Liver (tissue), 8 donors: ENCODE measurements at regions not wholly inside any gene's neighbourhood (a gene's known extent, or its start where the extent isn't known, plus 50 kb on each side); places are given as distances from the start of the nearest gene placed in this dataset.

Experiments
- DNase-seq: peaks from one replicate; pipeline ENCODE4 v3.0.0-alpha.2; 2017; ENCODE audit warnings: low spot score
- H3K27ac ChIP-seq, 2 donors: one replicate each; pipeline ENCODE4 v1.7.0; 2013; ENCODE audit warnings: inconsistent platforms in 2 of 2, low read length in 2 of 2, control low read depth in 1 of 2, low read depth in 1 of 2, mild to moderate bottlenecking in 1 of 2
- H3K27me3 ChIP-seq, 4 donors: one replicate each; pipeline versions ENCODE4 v1.6.1 to v1.7.0; 2013; ENCODE audit warnings: low read length in 3 of 4, inconsistent platforms in 1 of 4, mild to moderate bottlenecking in 1 of 4, moderate library complexity in 1 of 4; ENCODE audit not compliant: control insufficient read depth in 4 of 4, insufficient read depth in 4 of 4
- H3K36me3 ChIP-seq, 4 donors: one replicate each; pipeline versions ENCODE4 v1.6.1 to v1.7.0; 2013; ENCODE audit warnings: low read length in 3 of 4, mild to moderate bottlenecking in 3 of 4, low read depth in 1 of 4, moderate library complexity in 1 of 4; ENCODE audit not compliant: control insufficient read depth in 4 of 4, insufficient read depth in 3 of 4
- H3K4me1 ChIP-seq, 4 donors: one replicate each; pipeline versions ENCODE4 v1.6.1 to v1.7.0; 2013; ENCODE audit warnings: low read length in 3 of 4, mild to moderate bottlenecking in 3 of 4, moderate library complexity in 1 of 4; ENCODE audit not compliant: control insufficient read depth in 4 of 4, insufficient read depth in 4 of 4
- H3K4me3 ChIP-seq, 3 donors: one replicate each; pipeline versions ENCODE4 v1.6.1 to v1.7.0; 2013; ENCODE audit warnings: low read length in 3 of 3, control low read depth in 1 of 3, low read depth in 1 of 3, mild to moderate bottlenecking in 1 of 3
- H3K9ac ChIP-seq, 2 donors: one replicate each; pipeline ENCODE4 v1.7.0; 2013; ENCODE audit warnings: low read length in 2 of 2, mild to moderate bottlenecking in 2 of 2, moderate library complexity in 2 of 2, control low read depth in 1 of 2, low read depth in 1 of 2
- H3K9me3 ChIP-seq, 4 donors: one replicate each; pipeline versions ENCODE4 v1.6.1 to v1.7.0; 2013; ENCODE audit warnings: low read length in 3 of 4; ENCODE audit not compliant: control insufficient read depth in 4 of 4
- ATF3 ChIP-seq: IDR thresholded peaks from 2 replicates; pipeline ENCODE4 v1.6.1; 2016; ENCODE audit warnings: antibody characterized with exemption
- EGR1 ChIP-seq, 2 donors: IDR thresholded peaks; 2 replicates each; pipeline ENCODE4 v1.6.1; 2016 to 2018; ENCODE audit warnings: antibody characterized with exemption in 2 of 2, low read depth in 2 of 2
- FOXA1 ChIP-seq: IDR thresholded peaks from 2 replicates; pipeline ENCODE4 v1.6.1; 2016; ENCODE audit warnings: antibody characterized with exemption
- FOXA2 ChIP-seq: IDR thresholded peaks from 2 replicates; pipeline ENCODE4 v1.6.1; 2016; ENCODE audit warnings: antibody characterized with exemption
- GABPA ChIP-seq, 2 donors: IDR thresholded peaks in 1 of 2; conservative IDR thresholded peaks in 1 of 2; 2 replicates each; pipeline ENCODE4 v1.6.1; 2016; ENCODE audit warnings: antibody characterized with exemption in 2 of 2, mild to moderate bottlenecking in 1 of 2, moderate library complexity in 1 of 2
- HNF4A ChIP-seq, 2 donors: conservative IDR thresholded peaks; 2 replicates each; pipeline ENCODE4 v1.6.1; 2016; ENCODE audit warnings: antibody characterized with exemption in 2 of 2, mild to moderate bottlenecking in 2 of 2
- HNF4G ChIP-seq: IDR thresholded peaks from 2 replicates; pipeline ENCODE4 v1.6.1; 2016; ENCODE audit warnings: antibody characterized with exemption
- JUND ChIP-seq, 2 donors: IDR thresholded peaks; 2 replicates each; pipeline ENCODE4 v1.6.1; 2016; ENCODE audit warnings: antibody characterized with exemption in 2 of 2
- MAX ChIP-seq: IDR thresholded peaks from 2 replicates; pipeline ENCODE4 v1.6.1; 2016; ENCODE audit warnings: antibody characterized with exemption
- NR2F2 ChIP-seq: IDR thresholded peaks from 2 replicates; pipeline ENCODE4 v1.6.1; 2016; ENCODE audit warnings: antibody characterized with exemption
- RAD21 ChIP-seq, 2 donors: IDR thresholded peaks; 2 replicates each; pipeline ENCODE4 v1.6.1; 2016; ENCODE audit warnings: antibody characterized with exemption in 2 of 2, mild to moderate bottlenecking in 2 of 2
- SP1 ChIP-seq: IDR thresholded peaks from 2 replicates; pipeline ENCODE4 v1.6.1; 2018; ENCODE audit warnings: antibody characterized with exemption, mild to moderate bottlenecking
- TAF1 ChIP-seq: conservative IDR thresholded peaks from 2 replicates; pipeline ENCODE4 v1.6.1; 2016; ENCODE audit warnings: antibody characterized with exemption, mild to moderate bottlenecking
- YY1 ChIP-seq: IDR thresholded peaks from 2 replicates; pipeline ENCODE4 v1.6.1; 2016; ENCODE audit warnings: antibody characterized with exemption, mild to moderate bottlenecking
- WGBS: extraction: QIAGEN DNeasy Blood & Tissue Kit; methylation state at CpG from one replicate; pipeline ENCODE4 v1.1.7; 2013; 5-methylcytosine and 5-hydroxymethylcytosine counted together
- TF ChIP-seq, protein P1 (sequence below): IDR thresholded peaks from 2 replicates; pipeline ENCODE4 v1.6.1; 2016; ENCODE audit warnings: antibody characterized with exemption
- TF ChIP-seq, protein P2 (sequence below): fragments of 150-350 bp; IDR thresholded peaks from 2 replicates; pipeline ENCODE4 v1.5.1; 2017; ENCODE audit warnings: improper control_type of control experiment, low read depth, low read length; ENCODE audit not compliant: missing input control
- TF ChIP-seq, protein P3 (sequence below): IDR thresholded peaks from 2 replicates; pipeline ENCODE4 v1.6.1; 2016; ENCODE audit warnings: antibody characterized with exemption, mild to moderate bottlenecking
- donor health status: healthy.
- donor health status: healthy.
- donor health status: healthy.
- donor health status: healthy.
- donor health status: healthy.

GRCh38 chr7:79523436-79523835 is 70.0 kb upstream of the MAGI2 start:
- Histone ChIP-seq H3K36me3 (no peaks in the 10 kb centered on the region), H3K27ac (no peak overlapping the region), H3K4me3 (no peak overlapping the region), H3K27me3 (no peaks in the 10 kb centered on the region), H3K9me3 (no peaks in the 10 kb centered on the region), H3K9ac (no peak overlapping the region), H3K4me1 (no peaks in the 10 kb centered on the region)
- 90% methylated on average over 1 of the region's 1 CpG for WGBS
- DNase-seq = no peak
- TF ChIP-seq, protein P1, sequence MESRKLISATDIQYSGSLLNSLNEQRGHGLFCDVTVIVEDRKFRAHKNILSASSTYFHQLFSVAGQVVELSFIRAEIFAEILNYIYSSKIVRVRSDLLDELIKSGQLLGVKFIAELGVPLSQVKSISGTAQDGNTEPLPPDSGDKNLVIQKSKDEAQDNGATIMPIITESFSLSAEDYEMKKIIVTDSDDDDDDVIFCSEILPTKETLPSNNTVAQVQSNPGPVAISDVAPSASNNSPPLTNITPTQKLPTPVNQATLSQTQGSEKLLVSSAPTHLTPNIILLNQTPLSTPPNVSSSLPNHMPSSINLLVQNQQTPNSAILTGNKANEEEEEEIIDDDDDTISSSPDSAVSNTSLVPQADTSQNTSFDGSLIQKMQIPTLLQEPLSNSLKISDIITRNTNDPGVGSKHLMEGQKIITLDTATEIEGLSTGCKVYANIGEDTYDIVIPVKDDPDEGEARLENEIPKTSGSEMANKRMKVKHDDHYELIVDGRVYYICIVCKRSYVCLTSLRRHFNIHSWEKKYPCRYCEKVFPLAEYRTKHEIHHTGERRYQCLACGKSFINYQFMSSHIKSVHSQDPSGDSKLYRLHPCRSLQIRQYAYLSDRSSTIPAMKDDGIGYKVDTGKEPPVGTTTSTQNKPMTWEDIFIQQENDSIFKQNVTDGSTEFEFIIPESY = no peak
- TF ChIP-seq NR2F2 (no peak), ATF3 (no peak), YY1 (no peak), HNF4A (conservative IDR thresholded peaks at IDR 0.05) (no peak), RAD21 (IDR thresholded peaks at IDR 0.05) (no peak), FOXA2 (no peak), MAX (no peak), FOXA1 (no peak), EGR1 (IDR thresholded peaks at IDR 0.05; ENCODE audit: low read depth in 2 of 2) (no peak), GABPA (IDR thresholded peaks at IDR 0.05 in 1 of 2, conservative IDR thresholded peaks at IDR 0.05 in 1 of 2) (no peak), JUND (IDR thresholded peaks at IDR 0.05) (no peak)
- TF ChIP-seq, protein P2, sequence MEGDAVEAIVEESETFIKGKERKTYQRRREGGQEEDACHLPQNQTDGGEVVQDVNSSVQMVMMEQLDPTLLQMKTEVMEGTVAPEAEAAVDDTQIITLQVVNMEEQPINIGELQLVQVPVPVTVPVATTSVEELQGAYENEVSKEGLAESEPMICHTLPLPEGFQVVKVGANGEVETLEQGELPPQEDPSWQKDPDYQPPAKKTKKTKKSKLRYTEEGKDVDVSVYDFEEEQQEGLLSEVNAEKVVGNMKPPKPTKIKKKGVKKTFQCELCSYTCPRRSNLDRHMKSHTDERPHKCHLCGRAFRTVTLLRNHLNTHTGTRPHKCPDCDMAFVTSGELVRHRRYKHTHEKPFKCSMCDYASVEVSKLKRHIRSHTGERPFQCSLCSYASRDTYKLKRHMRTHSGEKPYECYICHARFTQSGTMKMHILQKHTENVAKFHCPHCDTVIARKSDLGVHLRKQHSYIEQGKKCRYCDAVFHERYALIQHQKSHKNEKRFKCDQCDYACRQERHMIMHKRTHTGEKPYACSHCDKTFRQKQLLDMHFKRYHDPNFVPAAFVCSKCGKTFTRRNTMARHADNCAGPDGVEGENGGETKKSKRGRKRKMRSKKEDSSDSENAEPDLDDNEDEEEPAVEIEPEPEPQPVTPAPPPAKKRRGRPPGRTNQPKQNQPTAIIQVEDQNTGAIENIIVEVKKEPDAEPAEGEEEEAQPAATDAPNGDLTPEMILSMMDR = no peak
- TF ChIP-seq, protein P3, sequence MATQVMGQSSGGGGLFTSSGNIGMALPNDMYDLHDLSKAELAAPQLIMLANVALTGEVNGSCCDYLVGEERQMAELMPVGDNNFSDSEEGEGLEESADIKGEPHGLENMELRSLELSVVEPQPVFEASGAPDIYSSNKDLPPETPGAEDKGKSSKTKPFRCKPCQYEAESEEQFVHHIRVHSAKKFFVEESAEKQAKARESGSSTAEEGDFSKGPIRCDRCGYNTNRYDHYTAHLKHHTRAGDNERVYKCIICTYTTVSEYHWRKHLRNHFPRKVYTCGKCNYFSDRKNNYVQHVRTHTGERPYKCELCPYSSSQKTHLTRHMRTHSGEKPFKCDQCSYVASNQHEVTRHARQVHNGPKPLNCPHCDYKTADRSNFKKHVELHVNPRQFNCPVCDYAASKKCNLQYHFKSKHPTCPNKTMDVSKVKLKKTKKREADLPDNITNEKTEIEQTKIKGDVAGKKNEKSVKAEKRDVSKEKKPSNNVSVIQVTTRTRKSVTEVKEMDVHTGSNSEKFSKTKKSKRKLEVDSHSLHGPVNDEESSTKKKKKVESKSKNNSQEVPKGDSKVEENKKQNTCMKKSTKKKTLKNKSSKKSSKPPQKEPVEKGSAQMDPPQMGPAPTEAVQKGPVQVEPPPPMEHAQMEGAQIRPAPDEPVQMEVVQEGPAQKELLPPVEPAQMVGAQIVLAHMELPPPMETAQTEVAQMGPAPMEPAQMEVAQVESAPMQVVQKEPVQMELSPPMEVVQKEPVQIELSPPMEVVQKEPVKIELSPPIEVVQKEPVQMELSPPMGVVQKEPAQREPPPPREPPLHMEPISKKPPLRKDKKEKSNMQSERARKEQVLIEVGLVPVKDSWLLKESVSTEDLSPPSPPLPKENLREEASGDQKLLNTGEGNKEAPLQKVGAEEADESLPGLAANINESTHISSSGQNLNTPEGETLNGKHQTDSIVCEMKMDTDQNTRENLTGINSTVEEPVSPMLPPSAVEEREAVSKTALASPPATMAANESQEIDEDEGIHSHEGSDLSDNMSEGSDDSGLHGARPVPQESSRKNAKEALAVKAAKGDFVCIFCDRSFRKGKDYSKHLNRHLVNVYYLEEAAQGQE = no peak

DNA sequence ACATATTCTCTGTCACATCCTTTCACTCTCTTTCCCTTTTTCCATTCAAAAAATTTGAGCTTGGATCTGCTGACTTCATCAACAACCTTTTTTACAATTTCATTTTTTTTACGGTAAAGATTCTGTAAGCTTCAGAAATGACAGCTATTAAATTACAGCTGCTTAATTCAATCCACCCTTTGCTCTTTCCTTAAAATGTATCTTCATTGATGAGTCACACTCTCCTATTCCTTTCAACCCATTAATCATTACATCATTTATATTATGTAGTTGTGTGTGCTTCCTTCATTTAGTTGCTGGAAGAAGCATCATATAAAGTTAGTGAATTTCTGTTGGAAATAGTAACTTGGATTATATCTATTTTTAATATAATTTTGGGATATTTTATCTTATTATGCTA is 67.1 kb upstream of the MAGI2 start:
- DNase-seq = no peak
- Histone ChIP-seq H3K4me3 (no peak overlapping the region), H3K36me3 (no peaks in the 10 kb centered on the region), H3K9me3 (no peaks in the 10 kb centered on the region), H3K9ac (no peak overlapping the region), H3K4me1 (no peaks in the 10 kb centered on the region), H3K27me3 (no peaks in the 10 kb centered on the region), H3K27ac (no peak overlapping the region)
- 88% methylated on average over 1 of the region's 1 CpG for WGBS
- TF ChIP-seq, protein P1 = no peak
- TF ChIP-seq JUND (IDR thresholded peaks at IDR 0.05) = no peak
- no peak for TF ChIP-seq HNF4G
- no peak for TF ChIP-seq GABPA (IDR thresholded peaks at IDR 0.05 in 1 of 2, conservative IDR thresholded peaks at IDR 0.05 in 1 of 2)
- no peak for TF ChIP-seq YY1
- TF ChIP-seq TAF1 = no peak
- no peak for TF ChIP-seq NR2F2
- TF ChIP-seq, protein P3 = no peak
- no peak for TF ChIP-seq SP1
- TF ChIP-seq HNF4A (conservative IDR thresholded peaks at IDR 0.05) = no peak
- TF ChIP-seq RAD21 (IDR thresholded peaks at IDR 0.05) = no peak
- TF ChIP-seq EGR1 (IDR thresholded peaks at IDR 0.05; ENCODE audit: low read depth in 2 of 2) = no peak
- no peak for TF ChIP-seq MAX
- TF ChIP-seq FOXA2 = no peak
- no peak for TF ChIP-seq ATF3
- no peak for TF ChIP-seq FOXA1
